ENCODE measurements at regions not wholly inside any gene's neighbourhood (a gene's known extent, or its start where the extent isn't known, plus 50 kb on each side); places are given as distances from the start of the nearest gene placed in this dataset.

GRCh38 chr20:57940868-57941522 is 231.2 kb upstream of the PMEPA1 start:
- no peak for DNase-seq

DNA sequence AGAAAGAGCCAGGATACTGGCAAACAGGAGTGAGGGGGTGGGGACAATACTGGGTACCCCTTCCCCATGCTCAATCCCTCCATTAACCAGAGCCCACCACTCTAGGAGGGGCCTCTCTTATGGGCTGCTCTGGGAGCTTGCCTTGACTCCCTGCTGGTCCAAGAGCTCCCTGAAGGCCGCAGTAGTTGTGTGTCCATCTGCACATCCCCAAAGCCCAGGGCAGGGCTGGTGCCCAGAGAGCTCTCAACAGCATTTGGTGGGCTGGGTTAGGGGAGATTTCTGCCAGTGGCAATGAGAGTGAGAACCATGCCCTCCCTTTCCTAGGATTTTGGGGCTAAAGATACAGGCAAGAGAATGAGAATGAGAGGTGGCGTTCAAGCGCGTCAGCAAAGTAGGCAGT is 230.6 kb upstream of the PMEPA1 start:
- no peak for DNase-seq

- DNase-seq = no peak
Measured at GRCh38 chr20:57939499-57939898, 229.7 kb upstream of the PMEPA1 start.

DNA sequence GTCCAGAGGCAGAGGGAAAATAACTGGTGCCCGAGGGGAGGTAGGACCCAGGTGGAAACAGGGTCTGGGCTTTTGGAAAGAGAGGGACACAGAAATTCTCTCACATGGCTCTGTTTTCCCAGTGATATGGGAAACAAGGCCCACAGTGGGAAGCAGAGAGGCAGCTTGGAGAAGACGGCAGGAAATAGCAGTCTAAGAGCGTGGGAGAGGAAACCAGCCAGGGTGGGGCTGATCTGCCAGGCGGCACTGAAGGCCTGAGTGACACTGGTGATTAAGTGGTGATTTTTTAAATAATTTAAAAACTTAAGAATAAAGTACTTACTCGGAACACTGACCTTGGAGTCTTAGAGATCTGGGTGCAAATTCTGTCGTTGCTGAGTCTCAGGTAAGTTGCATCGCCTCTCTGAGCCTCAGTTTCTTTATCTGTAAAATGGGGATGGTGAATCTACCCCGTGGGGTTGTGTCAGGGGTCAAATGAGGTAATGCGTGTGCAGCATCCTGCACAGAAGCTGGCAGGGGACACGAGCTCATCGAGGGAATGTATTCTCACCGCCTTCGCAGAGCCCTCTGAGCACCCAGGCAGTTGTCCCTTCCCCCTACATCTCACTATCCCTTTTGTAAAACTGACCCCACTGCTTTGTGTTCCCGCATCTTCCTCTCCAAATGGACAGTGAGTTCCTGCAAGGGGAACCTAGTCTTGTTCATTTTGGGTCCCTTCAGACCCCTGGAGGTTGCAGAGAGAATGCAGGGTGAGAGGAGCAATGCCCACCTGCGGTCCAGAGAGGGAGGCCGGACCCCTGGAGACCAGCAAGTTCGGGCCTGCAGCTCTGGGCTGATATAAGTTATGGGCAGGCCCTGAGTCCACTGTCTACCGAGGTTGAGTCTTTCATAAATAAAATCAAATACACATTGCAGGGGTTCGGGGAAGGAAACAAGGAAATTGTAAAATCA is 228.6 kb upstream of the PMEPA1 start:
- no peak for DNase-seq

DNA sequence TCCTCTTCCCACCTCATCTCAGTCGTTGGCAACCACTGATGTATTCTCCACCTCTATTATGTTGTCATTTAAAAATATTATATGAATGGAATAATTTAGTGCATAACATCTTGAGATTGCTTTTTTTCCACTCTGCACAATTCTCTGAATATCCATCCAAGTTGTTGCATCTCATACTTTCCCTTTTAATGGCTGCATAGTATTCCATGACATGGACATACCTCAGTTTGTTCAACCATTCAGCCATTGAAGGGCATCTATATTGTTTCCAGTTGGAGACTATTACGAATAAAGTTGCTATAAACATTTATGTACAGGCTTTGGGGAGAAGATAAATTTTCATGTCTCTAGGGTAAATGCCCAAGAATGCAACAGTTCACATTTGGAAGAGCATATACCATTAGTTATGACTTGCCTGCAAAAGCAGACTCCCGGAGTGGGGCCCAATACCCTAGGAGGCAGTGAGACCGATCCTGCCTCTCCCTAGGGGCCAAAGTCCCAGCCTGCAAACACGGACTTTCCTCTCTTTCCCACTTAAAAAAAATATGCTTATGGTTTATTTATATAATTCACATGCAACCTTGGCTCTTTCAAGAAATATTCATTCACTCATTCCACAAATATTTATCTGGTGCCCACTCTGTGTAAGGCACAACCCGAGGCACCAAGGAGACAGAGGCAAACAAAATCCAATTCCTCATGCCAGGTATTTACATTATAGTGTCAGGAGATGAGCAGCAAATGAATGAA is 227.0 kb upstream of the PMEPA1 start:
- no peak for DNase-seq

- no peak for DNase-seq
Measured at GRCh38 chr20:57934913-57935312, 225.1 kb upstream of the PMEPA1 start.

DNA sequence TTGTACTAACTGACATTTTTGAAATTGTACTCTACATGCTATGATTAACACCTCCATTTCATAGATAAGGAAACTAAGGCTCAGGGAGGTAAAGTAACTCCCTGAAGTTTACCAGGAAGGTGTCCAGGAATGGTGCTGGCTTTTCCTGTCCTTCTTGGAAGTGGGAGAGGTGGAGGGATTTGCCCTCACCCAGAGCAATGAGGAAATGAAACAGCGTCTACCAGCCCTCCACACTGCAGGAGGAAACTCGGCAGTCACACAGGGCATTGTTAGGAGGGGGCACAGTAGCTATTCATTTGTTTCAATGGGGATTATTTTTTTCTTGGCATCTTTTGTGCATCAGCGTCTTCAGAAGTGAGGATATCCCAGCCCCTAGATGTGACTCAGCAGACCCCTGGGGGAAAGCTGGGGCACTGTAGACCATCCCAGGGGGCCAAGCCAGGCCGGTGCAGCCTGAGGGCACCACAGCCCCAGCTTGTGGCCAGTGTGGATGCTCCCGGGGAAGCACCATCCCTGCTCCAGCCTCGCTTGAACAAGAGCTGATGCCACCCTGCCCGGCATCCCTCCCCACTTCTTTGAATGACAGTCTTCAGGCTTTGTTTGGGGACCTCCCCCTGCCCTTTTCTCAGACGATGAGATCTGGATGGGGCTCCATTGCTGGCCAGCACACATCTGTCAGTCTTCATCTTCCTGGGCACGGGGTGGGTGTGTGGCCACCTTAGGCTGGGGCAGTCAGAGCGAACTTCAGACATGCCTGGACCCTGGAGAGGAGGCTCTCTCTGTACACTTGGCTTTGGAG is 224.4 kb upstream of the PMEPA1 start:
- no peak for DNase-seq

- no peak for DNase-seq
Measured at GRCh38 chr20:57932227-57932864, 222.5 kb upstream of the PMEPA1 start.

DNA sequence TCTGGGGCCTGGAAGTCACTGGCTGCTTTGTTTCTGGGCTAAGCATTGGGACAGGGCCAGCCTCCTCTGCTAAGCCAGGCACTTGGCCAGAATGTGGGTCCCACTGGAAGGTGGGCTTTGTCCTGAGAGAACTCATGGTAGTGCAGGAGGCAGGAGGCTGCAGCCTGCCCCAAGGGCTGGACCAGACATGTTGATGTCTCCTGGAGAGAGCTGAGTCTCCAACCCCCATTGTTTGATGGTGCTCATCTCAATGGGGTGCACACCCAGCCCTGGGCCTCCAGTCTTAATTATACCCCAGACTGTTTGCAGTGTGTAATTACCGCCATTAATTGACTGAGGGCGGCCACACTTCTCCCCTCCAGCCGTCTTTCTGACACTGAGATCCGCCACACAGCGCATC is 220.5 kb upstream of the PMEPA1 start:
- DNase-seq = no peak

DNA sequence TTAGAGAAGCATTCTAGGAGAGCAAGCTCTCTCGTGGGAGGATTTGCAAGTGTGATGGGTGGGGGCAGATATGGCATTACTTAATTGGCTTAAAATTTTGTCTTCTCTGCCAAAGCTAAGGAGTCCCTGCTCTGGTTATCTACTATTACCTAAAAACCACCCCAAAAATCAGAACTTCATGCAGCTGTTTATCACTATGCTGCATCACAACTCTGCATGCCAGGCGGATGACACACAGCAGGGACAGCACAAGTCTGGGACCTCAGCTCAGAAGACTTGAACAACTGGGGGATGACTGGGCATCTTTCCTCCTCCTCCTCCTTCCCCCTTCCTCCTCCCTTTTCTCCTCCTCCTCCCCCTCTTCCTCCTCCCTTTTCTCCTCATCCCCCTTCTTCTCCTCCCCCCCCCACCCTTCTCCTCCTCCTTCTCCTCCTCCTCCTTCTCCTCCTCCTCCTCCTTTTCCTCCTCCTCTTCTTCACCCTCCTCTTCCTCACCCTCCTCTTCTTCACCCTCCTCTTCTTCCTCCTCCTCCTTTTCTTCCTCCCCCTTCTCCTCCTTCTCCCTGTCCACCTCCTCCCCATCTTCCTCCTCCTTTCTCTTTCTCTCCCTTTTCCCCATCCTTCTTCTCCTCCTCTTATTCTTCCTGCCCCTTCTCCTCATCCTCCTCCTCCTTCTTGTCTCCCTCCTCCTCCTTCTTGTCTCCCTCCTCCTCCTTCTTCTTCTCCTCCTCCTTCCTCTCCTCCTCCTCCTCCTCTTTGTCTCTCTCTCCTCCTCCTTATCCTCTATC is 218.6 kb upstream of the PMEPA1 start:
- no peak for DNase-seq

GRCh38 chr20:57927376-57927775 is 217.6 kb upstream of the PMEPA1 start:
- no peak for DNase-seq

DNA sequence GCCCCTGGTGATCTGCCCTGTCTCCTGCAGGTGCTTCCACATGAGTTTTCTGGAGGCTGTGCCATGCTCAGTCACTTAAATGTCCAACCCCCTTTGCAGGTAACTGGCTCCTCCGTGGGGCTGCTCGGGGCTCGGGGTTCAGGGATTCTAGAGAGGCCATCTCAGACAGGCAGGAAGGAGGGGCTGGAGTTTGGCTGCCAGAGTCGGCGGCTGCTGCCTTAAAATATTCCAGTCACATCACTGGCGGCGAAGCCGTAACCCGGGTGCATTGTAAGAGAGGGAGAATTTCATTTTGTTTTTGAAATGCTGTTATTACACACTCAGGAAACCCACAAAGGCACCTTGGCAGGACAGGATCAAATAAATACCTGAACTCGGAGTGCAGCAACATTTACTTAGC is 212.9 kb upstream of the PMEPA1 start:
- no peak for DNase-seq

- DNase-seq = no peak
Measured at GRCh38 chr20:57922083-57922482, 212.3 kb upstream of the PMEPA1 start.

GRCh38 chr20:57921676-57922075 is 211.9 kb upstream of the PMEPA1 start:
- DNase-seq = no peak

DNA sequence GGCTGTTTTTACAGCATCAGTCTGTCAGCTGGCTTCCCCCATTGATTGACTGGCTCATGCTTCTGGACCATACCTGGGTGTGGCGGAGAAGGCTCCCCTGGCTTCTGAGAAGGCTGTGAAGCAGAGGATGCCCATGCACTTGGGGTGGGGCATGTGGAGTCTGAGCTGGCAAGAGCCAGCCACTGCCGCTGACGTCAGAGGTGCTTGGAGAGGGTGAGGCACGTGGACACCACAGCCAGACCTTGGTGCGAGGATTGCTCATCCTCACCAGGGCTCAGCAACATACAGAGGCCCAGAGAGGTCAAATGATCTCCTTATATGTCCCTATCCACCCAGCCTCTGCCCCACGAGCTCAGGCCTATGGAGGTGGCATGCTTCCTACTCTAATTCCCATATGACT is 211.2 kb upstream of the PMEPA1 start:
- no peak for DNase-seq

DNA sequence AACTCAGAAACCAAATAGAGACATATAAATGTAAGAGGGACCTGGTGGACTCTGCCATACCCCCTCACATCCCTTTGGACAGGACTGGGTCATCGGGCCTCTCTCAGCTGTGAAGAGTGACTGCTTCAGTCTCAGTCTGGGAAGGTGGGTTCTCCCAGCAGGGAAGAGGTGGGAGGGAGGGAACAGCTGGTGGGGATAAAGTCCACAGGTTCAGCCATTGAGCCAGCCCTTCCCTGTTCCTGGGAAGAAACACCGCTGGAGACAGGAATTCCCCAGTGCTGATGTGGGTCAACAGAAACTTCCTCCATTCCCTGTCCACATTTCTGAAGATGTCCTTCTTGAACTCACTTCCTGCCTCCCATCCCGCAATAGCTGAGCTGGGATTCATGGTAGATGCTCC is 209.2 kb upstream of the PMEPA1 start:
- no peak for DNase-seq

DNA sequence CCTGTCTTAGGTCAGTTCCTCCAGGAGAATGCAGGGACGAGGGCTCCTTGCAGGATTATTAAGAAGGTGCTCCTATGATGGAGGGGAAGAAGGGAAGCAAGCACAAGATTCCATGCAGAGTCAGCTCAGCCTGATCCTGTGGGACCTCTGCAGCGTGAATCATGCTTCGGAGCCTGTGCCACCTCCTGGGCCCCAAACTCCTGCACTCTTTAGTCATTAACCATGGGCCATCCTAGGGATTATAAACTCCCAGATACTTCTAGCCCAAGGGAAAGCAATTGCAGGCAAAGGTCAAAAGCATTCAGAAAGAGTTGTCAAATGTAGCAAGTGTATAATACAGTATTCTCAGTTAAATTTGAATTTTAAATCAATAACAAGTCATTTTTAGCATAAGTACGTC is 208.7 kb upstream of the PMEPA1 start:
- DNase-seq = no peak

DNA sequence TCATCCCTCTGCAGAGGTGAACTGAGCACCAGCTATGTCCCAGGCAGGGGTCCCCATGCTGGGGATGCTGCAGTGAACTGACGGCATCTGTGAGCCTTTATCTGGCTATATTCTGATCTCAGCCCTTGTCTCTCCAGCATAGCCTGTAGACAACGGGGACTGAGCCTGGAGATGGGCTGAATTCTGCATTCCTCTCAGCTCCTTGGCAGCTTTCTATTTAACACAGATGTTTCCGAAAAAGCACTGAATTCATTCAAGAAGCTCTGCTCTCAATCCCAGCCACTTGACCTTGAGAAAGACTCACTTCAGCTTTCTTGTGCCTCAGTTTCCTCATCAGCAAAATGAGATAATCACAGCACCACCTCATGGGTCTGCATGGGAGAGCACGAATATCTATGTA is 204.4 kb upstream of the PMEPA1 start:
- no peak for DNase-seq

GRCh38 chr20:57913156-57913930 is 203.5 kb upstream of the PMEPA1 start:
- no peak for DNase-seq

DNA sequence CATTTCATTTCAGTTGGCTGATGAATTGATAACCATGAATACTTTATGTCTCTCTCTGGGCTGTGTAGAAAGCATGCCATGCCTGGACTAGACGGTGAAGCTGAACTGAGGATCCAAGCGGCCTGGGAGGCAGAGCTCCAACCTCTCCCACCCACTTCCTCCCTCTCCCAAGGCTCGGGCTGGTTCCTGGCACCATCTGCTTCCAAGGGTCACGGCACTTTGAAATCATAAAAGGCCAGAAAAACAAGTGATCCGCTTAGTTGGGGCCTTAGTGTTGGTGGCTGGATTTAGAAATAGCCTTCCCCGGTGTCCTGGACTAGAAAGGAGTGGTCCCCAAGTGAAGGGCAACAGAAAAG is 202.4 kb upstream of the PMEPA1 start:
- no peak for DNase-seq
